CD4-positive, alpha-beta T cell treated with Interleukin-6 for 4 hours (primary cell): ENCODE measurements at regions not wholly inside any gene's neighbourhood (a gene's known extent, or its start where the extent isn't known, plus 50 kb on each side); places are given as distances from the start of the nearest gene placed in this dataset.

Source experiments
- DNase-seq: peaks from one replicate; pipeline ENCODE4 v3.0.0-alpha.2; 2020; ENCODE audit warnings: mixed read lengths

GRCh38 chr2:39537150-39537549 lies 100.1 kb upstream of the MAP4K3 start:
- no peak for DNase-seq

- no peak for DNase-seq
Observed at GRCh38 chr2:39538718-39539117, 101.6 kb upstream of the MAP4K3 start.

GRCh38 chr2:39540414-39540813 lies 103.3 kb upstream of the MAP4K3 start:
- no peak for DNase-seq

- DNase-seq = no peak
Observed at GRCh38 chr2:39541011-39541930, 104.2 kb upstream of the MAP4K3 start.

GRCh38 chr2:39542523-39542922 lies 105.4 kb upstream of the MAP4K3 start:
- DNase-seq = no peak

- no peak for DNase-seq
Observed at GRCh38 chr2:39545957-39546356, 108.9 kb upstream of the MAP4K3 start.

GRCh38 chr2:39546409-39546808 lies 109.3 kb upstream of the MAP4K3 start:
- DNase-seq = no peak

- DNase-seq = no peak
Observed at GRCh38 chr2:39546937-39547336, 109.9 kb upstream of the MAP4K3 start.

GRCh38 chr2:39547811-39548719 lies 111.0 kb upstream of the MAP4K3 start:
- no peak for DNase-seq

GRCh38 chr2:39549000-39549399 lies 111.9 kb upstream of the MAP4K3 start:
- no peak for DNase-seq

GRCh38 chr2:39549718-39550464 lies 112.8 kb upstream of the MAP4K3 start:
- no peak for DNase-seq

- no peak for DNase-seq
Observed at GRCh38 chr2:39550701-39551285, 113.7 kb upstream of the MAP4K3 start.

GRCh38 chr2:39558906-39559305 lies 106.8 kb upstream of the TMEM178A start:
- no peak for DNase-seq

GRCh38 chr2:39563572-39563971 lies 102.1 kb upstream of the TMEM178A start:
- no peak for DNase-seq

GRCh38 chr2:39567507-39567906 lies 98.2 kb upstream of the TMEM178A start:
- no peak for DNase-seq

- DNase-seq = no peak
Observed at GRCh38 chr2:39568116-39568515, 97.6 kb upstream of the TMEM178A start.

- no peak for DNase-seq
Observed at GRCh38 chr2:39568561-39569006, 97.1 kb upstream of the TMEM178A start.

- DNase-seq = no peak
Observed at GRCh38 chr2:39570130-39570555, 95.6 kb upstream of the TMEM178A start.

- no peak for DNase-seq
Observed at GRCh38 chr2:39570614-39571013, 95.1 kb upstream of the TMEM178A start.

- no peak for DNase-seq
Observed at GRCh38 chr2:39571111-39571731, 94.5 kb upstream of the TMEM178A start.

- DNase-seq = no peak
Observed at GRCh38 chr2:39573276-39573675, 92.4 kb upstream of the TMEM178A start.

- DNase-seq = no peak
Observed at GRCh38 chr2:39581866-39582265, 83.9 kb upstream of the TMEM178A start.
